SKM-1 treated with dmso at 0.1 percent for 144 hours (cell line): ENCODE measurements at regions not wholly inside any gene's neighbourhood (a gene's known extent, or its start where the extent isn't known, plus 50 kb on each side); places are given as distances from the start of the nearest gene placed in this dataset.

Experiments used
- DNase-seq: peaks from one replicate; lab custom pipeline; 2025; ENCODE audit not compliant: unreplicated experiment; lab: John Stamatoyannopoulos, UW

DNA sequence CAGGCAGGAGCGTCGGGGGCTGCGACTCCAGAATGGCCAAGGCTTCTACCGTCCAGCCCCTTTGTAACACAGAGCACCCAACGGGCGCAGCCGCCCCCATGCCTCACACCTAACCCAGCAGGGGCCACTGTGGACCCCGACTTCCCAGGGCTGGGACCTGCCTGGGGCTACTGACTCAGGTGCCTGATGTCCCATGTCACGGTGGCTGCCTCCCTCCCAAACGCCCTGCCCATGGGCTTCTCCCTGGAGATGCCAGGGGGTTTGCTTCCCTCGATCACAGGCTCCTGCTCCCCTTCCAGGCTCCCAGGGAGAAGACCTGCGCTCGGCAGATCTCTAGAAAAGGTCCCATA, 84.0 kb downstream of the MYEOV start:
- DNase-seq: no peak

DNA sequence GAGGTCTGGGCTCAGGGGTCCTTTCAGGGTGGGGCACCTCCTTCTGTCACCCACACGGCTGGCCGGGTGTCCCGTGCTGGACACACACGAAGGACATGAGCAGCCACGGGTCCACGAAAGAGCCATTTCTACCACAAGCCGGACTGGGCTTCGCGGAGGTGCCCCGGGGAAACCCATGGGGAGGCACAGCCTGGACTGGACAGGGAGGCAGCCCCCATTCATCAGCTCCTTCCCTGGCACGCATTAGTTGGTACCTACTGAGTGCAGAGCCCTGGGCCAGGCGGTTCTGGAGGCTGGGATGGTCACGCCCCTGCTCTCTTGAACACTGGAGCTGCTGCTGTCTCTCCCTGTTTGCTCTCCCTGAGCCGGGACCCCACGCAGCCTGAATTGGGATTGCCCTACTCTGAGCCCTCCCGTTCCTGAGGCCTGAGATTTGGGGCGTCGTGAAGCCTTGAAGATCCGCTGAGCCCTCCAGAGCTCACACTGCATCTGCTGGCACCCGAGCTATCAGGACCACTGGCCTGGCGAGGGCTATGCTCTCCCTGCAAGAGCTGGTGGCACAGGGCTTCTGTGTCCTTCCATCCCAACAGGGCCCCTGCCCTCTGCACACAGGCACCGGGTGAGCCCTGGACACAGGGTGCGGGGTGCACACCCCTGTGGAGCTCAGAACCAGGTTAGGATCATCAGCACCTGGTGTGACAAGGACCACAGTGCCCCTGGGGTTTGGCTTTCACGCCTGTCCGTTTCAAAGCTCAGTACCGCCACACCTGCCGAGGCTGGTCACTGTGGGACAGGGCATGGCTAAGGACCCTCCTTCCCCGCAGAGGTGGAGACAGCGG, 84.6 kb downstream of the MYEOV start:
- DNase-seq: no peak

DNA sequence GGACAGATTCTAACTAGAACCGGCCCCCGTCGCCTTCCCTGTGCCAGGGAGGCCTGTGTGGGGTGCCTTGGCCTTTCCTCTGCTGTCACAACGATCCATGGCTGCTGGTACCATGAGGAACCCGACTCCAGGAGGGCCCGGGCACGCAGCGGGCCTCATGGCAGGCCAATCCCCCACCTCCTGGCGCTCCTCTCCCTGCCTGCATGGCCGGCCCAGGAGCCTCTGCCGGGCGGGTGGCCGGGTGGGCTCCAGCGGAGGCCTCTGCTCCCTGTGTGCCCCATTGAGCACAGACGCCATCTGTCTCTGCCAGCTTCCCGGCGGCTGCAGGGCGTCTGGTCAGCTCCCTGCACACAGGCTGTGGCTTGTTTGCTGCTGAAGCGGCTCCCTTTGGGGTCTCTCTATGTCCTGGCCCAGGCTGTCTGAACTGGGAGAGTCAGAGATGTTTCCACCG, 86.5 kb downstream of the MYEOV start:
- no peak for DNase-seq

DNA sequence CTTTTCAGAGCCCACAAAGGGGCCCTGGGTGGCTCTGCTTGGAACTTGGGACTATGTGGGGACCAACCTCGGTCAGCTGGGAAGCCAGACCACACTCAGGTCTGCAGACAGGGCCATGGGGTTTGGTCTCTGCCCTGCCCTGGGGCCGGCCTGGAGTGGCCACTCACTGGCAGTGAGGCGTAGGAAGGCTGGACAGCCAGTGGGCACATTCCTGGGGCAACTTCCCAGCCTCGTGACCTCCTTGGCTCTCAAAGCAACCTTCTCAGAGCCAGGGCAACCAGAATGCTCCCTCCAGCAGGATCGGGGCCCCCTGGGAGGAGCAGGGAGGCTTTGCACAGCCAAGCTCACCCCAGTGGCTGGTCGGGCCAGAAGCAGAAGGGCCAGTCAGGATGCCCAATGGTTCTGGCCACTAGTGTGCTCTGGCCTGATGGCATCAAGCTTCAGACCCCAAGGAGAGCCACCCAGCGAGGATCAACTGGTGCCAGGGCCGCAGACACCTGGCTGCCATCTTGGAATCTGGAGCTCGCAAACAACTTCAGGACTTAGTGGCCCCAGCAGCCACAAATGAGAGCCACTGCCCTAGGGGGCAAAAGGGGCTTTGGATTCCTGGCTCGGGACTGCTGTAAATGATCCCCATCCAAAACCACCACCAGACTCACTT, 87.1 kb downstream of the MYEOV start:
- DNase-seq: no peak

DNA sequence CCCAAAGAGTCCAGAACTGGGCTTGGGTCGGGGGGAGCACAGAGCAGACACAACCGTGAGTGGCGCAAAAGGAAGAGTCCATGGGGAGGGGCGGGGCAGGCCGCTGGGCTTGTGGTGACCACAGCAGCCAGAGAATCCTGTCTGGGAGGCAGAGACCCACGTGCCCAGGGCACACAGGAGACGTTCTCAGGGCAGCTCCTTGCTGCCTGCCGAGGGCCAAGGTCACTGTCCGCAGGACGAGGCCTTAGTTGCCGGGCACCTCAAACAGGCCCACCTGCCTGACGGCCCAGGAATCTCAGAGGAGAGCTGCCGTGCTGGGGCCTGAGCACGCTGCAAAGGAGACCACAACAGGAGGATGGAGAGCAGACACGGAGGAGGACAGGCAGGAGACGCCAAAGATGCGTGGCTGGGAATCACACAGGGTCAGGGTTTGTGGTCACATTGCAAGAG, 87.8 kb downstream of the MYEOV start:
- no peak for DNase-seq

DNA sequence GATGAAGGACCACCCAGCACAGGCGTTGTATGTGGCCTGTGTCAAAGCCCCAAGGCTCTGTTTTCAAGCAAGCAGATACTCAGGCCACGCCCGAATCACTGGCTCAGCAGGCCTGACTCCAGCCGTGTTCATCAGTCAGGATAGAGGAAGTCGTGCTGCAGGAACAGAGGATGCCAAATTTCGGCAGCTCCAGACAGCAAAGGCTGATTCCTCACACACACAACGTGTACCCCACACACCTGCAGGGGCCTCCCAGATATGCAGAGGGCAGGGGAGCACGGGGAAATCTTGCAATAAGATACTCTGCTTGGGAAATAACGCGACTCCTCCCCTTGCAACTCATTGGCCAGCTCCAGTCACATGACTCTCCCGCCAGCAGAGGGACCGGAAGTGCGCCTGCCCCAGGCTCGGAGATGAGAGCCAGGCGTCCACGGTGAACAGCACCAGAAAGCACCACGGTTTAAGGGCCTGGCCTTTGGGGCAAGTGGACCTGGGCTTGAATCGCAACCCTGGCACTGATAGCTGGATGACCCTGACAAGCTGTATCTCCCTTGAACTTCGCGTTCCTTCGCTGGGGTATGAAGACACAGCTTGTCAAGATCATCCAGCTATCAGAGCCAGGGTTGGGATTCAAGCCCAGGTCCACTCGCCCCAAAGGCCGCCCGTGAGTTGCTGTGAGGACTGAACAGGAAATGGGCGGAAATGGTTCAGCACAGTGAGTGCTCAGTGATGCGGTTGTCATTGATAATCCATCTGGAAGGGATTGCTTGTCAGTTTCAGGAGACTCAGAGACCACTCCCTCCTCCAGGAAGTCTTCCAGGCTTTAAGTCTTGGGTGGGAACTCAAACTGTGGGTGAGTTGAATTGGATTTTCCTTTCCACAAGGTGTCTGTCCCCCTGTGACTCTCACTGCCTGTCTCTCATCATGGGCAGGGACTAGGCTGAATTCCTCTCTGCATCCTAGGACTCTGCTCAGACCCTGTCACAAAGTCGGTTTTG, 88.5 kb downstream of the MYEOV start:
- no peak for DNase-seq

DNA sequence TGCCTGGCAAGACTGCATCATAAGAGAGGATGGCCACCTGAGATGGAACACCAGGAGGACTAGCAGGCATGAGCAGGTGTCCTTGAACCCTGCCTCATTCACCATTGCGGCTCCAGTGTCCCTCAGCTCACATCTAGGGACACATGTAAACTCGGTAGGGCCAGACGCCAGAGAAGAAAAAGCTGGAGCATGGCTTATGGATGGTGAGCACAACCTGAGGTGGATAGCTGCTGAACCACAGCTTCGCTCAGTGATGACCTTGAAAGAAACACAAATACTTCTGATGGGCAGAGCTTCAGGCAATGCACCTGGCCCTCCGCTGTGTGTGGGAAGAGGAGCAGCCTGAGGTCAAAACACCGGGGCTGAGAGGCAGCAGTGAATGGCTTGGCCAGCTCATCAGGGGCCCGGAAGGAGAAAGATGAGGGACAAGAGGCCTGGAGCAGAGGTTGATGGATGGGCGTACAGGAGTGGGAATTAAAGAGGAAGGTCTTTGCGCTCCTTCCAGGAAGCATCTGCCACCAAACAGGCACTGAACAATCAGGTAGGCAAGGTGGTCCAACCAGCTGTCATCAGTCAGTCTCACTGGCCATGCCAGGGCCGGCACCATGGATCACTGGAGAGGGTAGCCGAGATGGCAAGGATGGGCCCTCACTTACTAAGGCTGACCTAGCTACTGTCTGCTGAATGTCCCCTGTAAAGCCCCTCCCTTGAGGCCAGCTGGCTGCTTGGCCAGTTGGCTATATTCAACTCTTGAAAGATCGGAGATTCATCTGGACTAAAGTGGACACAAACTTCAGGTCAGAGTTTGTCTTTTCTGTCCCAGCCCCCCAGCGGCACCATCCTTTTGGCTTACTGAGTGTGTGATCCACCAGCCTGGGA, 89.7 kb downstream of the MYEOV start:
- no peak for DNase-seq

DNA sequence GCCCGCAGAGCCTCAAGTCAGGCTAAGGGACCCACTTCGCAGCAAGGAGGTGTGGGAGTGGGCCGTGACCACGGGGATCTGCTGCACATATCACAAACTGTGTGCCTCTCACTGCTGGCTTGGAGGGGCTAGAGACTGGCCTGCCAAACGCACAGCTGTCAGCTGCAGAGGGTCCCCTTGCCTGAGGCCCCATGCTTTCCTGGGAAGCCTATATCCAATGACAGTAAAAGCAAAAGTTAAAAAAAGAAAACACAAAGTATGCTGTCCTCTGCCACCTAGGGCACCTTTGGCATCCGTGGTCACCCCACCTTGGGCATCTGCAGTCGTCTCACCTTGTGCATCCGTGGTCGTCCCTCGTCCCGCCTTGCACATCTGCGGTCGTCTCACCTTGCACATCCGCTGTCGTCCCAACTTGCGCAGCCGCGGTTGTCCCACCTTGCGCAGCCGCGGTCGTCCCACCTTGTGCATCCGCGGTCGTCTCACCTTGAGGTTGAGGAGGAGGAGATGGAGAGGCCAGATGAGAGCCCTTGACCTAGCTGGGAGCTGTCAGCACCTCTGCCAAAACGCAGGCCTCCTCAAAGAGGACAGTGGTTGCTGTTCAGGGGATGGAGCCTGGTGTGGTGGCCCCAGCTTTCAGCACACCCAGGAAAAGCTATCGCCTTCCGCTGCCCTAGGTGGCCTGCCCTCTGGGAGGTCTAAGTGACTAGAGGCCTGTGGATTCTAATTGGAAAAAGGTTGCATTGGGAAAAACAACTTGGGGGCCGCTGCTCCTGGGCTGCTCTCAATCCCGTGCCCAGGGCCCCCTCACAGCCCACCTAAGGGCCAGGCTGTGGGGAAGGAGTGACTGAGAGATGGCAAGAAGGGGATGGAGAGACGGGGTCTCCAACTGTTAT, 90.5 kb downstream of the MYEOV start:
- DNase-seq: no peak

DNA sequence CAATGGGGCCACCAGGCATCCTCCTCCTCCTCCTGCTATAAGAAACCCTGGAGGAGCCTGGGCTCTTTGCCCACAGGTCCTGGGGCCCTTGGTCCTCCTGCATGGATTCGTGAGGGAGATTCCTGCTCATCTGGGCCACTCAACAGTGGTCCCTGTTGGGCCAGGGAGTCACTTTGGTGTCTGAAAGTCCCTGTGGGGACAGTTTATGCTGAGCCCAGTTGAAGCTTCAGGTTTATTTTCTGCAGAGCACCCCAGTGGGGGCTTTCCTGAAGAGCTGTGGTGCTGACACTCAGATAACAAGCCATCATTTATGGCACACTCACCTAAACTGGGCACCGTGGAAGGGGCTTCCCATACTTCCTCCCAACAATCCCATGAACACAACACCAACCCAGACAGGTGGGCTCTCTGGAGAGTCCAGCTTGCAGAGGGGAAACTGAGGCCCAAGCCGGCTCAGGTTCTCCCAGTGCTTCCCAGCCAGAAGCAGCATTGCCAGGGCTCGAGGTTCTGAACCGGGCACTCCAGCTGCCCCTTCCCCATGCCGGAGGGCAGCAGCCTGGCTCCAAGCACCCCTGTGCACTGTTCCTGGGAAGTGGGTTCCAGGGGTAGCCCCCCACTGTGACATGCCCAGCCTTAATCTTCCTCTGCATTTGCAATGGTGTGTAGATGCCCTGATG, 91.3 kb downstream of the MYEOV start:
- no peak for DNase-seq

DNA sequence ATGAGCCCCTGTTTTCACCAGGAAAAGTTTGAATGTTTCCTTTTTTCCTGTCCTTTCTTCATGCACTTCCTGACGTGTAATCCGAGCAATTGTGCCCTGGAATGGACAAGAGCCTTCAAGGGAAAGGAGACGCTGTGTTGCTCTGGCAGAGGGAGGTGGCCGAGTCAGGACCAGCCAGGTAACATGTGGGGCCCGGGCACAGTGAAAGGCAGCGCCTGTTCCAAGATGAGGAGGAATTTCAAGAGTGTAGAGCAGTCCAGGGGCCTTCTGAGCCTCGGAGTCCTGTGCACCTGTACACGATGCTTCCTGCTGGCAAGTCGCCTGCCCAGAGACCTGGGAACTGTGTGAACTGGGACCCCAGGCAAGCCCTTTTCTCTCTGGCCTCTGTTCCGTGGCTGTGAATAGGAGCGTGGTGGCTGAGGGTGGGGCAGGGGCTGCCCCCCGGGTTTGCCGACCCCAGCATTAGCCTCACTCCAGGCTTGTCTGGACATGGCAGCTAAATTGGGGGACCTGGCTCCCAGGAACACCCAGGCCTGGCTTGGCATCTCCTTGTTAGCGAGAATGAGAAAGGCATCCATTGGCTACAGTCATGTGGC, 92.0 kb downstream of the MYEOV start:
- DNase-seq: no peak

DNA sequence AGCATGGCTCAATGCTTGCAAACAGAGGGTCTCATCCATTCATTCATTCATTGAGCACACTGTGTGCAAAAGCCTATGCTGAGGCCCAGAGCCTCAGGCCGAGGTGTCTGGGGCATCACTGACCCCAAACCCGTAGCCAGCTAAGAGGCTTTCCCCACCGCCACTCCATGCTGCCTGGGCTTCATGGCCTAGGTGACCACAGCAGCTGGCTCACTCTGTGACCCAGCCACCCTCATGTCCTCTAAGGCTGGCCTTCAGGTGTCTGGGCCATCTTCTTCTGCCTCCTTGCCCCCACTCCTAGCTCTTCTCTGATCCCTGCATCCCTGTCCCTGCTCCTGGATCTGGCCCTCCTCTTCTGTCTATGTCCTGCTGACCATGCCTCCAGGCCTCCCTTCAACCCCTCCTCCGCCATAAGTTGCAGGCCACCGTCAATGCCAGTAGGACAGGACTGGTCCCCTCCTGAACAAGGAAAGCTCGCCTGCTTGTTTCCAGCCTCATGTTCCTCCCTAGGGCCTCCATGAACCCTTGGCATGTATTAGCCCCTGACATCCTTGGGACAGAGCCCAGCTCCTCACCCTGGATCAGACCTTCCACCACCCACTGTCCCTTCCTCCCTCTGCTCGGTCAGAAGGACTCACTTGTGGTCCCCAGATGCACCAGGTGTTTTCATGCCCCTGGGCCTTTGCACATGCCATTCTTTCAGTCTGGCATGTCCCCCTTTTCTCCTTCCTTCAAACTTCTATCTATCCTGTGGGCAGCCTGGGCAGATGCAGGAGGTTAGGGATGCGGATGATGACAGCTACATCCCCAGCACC, 92.8 kb downstream of the MYEOV start:
- no peak for DNase-seq

DNA sequence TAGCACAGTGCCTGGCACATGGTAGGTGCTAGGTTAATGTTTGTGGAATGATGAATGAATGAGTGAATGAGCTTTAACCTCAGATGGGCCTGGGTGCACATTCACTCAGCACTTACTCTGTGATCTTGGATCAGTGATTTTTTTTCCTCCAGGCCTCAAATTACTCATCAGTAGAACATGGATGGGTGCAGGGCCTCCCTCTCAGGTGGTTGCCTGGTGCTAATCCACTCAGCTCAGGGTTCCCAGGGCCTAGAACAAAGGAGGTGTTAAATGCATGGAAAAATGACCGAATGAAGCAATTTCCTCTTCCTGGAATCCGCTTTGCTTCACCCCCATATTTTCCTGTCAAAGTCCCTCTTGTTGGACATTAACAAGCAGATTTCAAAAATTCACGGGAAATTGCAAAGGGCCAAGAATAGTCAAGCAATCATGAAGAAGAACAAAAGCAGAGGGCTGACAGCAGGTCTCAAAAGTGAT, 93.5 kb downstream of the MYEOV start:
- no peak for DNase-seq

DNA sequence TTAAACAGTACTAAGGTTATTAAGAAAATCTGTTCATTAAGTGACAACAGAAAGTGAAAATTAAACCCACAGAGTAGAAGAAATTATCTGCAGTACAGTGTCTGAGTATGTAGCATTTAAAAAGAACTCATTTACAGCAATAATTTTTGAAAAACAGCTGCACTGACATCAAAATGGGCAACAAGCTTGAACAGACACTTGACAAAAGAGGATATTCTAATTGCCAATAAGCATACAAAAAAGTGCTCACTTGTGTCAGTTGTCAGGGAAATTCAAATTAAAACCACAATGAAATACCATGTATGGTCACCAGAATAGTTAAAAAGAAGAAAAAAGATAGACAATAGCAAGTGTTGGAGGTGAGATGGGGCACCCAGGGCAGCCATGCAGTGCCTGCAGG, 93.3 kb upstream of the LINC01488 start:
- no peak for DNase-seq

DNA sequence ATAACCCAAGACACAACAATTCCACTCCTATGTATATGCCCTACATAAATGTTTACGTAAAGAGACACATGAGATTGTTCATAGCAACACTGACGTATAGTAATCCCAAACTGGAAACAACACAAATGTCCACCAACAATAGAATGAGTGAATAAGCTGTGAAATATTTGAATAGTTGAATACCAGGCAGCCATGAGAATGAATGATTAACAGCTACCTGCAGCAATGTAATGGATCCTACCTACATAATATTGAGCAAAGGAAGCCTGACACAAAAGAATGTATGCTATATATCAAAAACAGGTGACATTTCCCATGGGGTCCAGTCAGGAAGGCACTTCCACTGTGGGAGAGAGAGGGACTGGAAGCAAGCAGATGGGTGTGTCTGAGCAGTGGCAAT, 92.8 kb upstream of the LINC01488 start:
- no peak for DNase-seq

DNA sequence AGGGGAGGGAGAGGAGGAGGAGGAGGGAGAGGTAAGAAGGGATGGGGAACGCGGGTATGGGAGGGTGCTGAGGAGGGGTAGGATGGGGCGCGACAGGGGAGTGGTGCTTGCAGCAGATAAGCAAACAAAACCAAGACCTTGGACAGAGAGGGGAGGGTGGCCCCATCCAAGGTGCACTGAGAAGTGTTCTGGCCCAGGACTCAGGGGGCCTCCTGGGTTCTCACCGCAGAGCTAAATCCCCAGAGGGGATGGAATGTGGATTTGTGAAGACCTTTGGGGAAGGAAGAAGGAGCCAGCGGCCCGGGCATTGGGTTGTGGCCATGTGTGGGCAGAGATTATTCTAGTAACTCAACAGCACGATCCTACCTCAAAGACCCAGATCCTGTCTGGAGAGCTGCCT, 90.9 kb upstream of the LINC01488 start:
- DNase-seq: no peak

DNA sequence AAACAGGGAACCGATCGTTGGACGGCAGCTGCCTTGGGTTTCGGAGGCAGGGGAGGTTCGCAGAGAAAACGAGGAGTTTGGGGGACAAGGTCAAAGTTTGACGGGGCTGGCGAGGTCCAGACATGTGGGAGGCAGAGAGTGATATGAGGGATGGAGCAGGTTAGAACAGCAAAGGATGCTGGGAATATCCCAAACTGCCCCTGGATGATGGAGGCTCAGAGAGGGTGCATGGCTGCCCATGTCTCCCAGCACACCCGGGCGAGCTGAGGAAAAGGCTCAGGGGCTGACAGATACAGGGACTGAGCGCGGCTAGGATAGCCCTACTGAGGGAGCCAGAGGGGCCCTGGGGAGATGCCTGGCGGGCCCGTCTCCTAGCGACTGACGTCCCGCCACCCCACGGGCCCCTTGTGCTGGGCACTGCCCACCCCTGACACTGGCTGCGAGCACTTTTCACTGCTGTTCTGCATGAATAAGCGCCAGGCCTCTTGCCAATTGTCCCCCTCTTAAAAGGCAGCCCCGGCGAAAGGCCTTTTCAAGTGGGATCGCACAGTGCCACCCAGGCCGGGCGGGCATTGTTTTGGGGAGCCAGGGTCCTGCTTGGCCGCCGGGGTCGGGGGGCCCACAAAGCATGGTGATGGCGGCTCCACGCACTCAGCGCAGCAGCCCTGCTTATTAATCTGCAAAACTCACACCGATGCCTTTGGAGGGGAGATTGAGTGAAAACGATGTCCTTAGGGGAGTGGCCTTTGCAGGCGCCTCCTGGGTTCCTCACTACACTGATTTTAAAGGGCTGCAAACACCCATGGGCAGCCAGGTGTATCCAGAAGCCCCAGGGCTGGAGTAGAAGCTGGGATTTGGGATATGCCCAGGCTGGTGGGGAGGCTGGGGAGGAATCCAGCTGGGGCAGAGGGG, 90.0 kb upstream of the LINC01488 start:
- no peak for DNase-seq
